ENCODE measurements at regions not wholly inside any gene's neighbourhood (a gene's known extent, or its start where the extent isn't known, plus 50 kb on each side); places are given as distances from the start of the nearest gene placed in this dataset.

DNA sequence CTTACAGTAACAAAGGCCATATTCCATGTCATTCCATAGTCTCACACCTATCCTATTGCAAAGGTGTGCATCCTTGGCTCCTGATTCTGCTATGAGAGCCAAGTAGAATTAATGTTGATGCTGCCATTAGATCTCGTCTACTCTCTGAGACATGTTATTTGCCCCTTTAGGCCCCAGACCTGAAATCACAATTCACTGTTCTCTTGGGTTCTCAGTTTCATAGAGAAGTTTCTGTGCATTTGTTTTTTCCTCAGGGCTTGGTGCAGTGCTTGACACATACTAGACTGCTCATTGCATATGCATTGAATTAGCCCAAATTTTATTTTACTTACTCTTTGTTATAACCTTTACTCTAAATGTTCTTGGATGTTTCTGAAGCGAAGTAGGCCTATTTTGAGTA is 265.7 kb downstream of the JRKL start:
- no peak overlapping the region for H3K4me3 ChIP-seq
- no peaks in the 10 kb centered on the region for H3K27me3 ChIP-seq
- no peaks in the 10 kb centered on the region for H3K9me3 ChIP-seq
- TF ChIP-seq, protein P1, sequence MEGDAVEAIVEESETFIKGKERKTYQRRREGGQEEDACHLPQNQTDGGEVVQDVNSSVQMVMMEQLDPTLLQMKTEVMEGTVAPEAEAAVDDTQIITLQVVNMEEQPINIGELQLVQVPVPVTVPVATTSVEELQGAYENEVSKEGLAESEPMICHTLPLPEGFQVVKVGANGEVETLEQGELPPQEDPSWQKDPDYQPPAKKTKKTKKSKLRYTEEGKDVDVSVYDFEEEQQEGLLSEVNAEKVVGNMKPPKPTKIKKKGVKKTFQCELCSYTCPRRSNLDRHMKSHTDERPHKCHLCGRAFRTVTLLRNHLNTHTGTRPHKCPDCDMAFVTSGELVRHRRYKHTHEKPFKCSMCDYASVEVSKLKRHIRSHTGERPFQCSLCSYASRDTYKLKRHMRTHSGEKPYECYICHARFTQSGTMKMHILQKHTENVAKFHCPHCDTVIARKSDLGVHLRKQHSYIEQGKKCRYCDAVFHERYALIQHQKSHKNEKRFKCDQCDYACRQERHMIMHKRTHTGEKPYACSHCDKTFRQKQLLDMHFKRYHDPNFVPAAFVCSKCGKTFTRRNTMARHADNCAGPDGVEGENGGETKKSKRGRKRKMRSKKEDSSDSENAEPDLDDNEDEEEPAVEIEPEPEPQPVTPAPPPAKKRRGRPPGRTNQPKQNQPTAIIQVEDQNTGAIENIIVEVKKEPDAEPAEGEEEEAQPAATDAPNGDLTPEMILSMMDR (IDR thresholded peaks at IDR 0.05) = no peak
- TF ChIP-seq POLR2A (IDR thresholded peaks at IDR 0.05) = no peak
- WGBS, 2 donors = 70 to 71% methylated on average over 2 of the region's 2 CpGs
- DNase-seq = no peak
- H3K36me3 ChIP-seq = no peaks in the 10 kb centered on the region
- no peaks in the 10 kb centered on the region for H3K4me1 ChIP-seq
- intact Hi-C loops (cut with DNase I) = no loop called here
- H3K27ac ChIP-seq = no peak overlapping the region

DNA sequence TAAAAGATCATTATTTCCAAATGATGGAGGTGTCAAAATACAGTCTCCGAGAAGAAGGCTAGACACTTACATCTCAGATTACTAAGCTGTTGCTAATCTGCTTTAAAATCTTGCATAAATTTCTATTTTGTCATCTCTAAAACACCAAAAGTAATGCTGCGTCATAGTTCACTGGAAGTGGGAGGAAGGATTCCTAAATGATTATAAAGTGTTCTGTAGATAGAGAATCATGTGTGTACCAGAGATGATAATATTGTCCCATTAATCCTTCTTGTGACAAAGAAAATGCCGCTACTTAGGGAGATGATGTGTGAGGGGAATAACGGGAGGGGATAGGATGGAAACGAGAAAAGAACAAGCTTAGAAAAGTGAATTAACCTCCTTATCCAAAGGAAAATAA is 268.6 kb downstream of the JRKL start:
- no peaks in the 10 kb centered on the region for H3K36me3 ChIP-seq
- TF ChIP-seq, protein P1 (IDR thresholded peaks at IDR 0.05) = no peak
- no peak for TF ChIP-seq POLR2A (IDR thresholded peaks at IDR 0.05)
- intact Hi-C loops (cut with DNase I) = no loop called here
- H3K4me1 ChIP-seq = no peaks in the 10 kb centered on the region
- H3K27me3 ChIP-seq = no peaks in the 10 kb centered on the region
- no peak overlapping the region for H3K4me3 ChIP-seq
- 55 to 77% methylated on average over 5 of the region's 5 CpGs for WGBS, 2 donors
- no peaks in the 10 kb centered on the region for H3K9me3 ChIP-seq
- no peak overlapping the region for H3K27ac ChIP-seq
- no peak for DNase-seq

- Histone ChIP-seq H3K4me3 (no peak overlapping the region), H3K36me3 (no peaks in the 10 kb centered on the region), H3K4me1 (no peaks in the 10 kb centered on the region), H3K27me3 (no peaks in the 10 kb centered on the region), H3K27ac (no peak overlapping the region), H3K9me3 (no peaks in the 10 kb centered on the region)
- no peak for DNase-seq
- 61 to 63% methylated on average over 2 of the region's 2 CpGs for WGBS, 2 donors
- intact Hi-C loops (cut with DNase I) = no loop called here
- TF ChIP-seq, protein P1 (IDR thresholded peaks at IDR 0.05) = no peak
- no peak for TF ChIP-seq POLR2A (IDR thresholded peaks at IDR 0.05)
Measured at GRCh38 chr11:96664110-96664509, 274.3 kb downstream of the JRKL start.

GRCh38 chr11:96680211-96681018 is 290.6 kb downstream of the JRKL start:
- H3K4me3 ChIP-seq = no peak overlapping the region
- no peak for TF ChIP-seq POLR2A (IDR thresholded peaks at IDR 0.05)
- TF ChIP-seq, protein P1 (IDR thresholded peaks at IDR 0.05) = no peak
- H3K27ac ChIP-seq = no peak overlapping the region
- H3K27me3 ChIP-seq = no peaks in the 10 kb centered on the region
- H3K4me1 ChIP-seq = no peaks in the 10 kb centered on the region
- H3K36me3 ChIP-seq = no peaks in the 10 kb centered on the region
- WGBS, 2 donors = 33 to 35% methylated on average over 5 of the region's 5 CpGs
- DNase-seq = no peak
- intact Hi-C loops (cut with DNase I) = no loop called here
- no peaks in the 10 kb centered on the region for H3K9me3 ChIP-seq

- 41 to 53% methylated on average over 5 of the region's 5 CpGs for WGBS, 2 donors
- no peak overlapping the region for H3K27ac ChIP-seq
- H3K27me3 ChIP-seq = no peaks in the 10 kb centered on the region
- TF ChIP-seq, protein P1 (IDR thresholded peaks at IDR 0.05) = no peak
- no peak for TF ChIP-seq POLR2A (IDR thresholded peaks at IDR 0.05)
- H3K9me3 ChIP-seq = no peaks in the 10 kb centered on the region
- intact Hi-C loops (cut with DNase I) = no loop called here
- H3K4me3 ChIP-seq = no peak overlapping the region
- H3K36me3 ChIP-seq = no peaks in the 10 kb centered on the region
- no peak for DNase-seq
- no peaks in the 10 kb centered on the region for H3K4me1 ChIP-seq
Measured at GRCh38 chr11:96681019-96681716, 291.4 kb downstream of the JRKL start.

Data from esophagus squamous epithelium (tissue), 5 donors.